Thoracic aorta (tissue), 2 donors: ENCODE measurements at regions not wholly inside any gene's neighbourhood (a gene's known extent, or its start where the extent isn't known, plus 50 kb on each side); places are given as distances from the start of the nearest gene placed in this dataset.

ENCODE experiments used
- ATAC-seq: fragments of 150-250 bp; one replicate; pipeline ENCODE4 v1.8.0; 2017; ENCODE audit warnings: low read depth; ENCODE audit not compliant: insufficient number of reproducible peaks, low FRiP score
- DNase-seq: peaks from one replicate; pipeline ENCODE4 v3.0.0-alpha.2; 2020; ENCODE audit warnings: low spot score
- H3K27ac ChIP-seq, 2 donors: fragments of 200-600 bp; sonication (generic); 1 replicate in 1 of 2; 2 replicates in 1 of 2; pipeline ENCODE4 v1.5.1; 2016; ENCODE audit warnings: mild to moderate bottlenecking in 2 of 2, moderate library complexity in 2 of 2
- H3K27me3 ChIP-seq: fragments of 200-600 bp; sonication (generic); replicated peaks from 2 replicates; pipeline ENCODE4 v1.6.0; 2016; ENCODE audit warnings: mild to moderate bottlenecking; ENCODE audit not compliant: insufficient read depth
- H3K36me3 ChIP-seq: fragments of 200-600 bp; sonication (generic); one replicate; pipeline ENCODE4 v1.5.1; 2016
- H3K4me1 ChIP-seq, 2 donors: fragments of 200-600 bp; sonication (generic); 1 replicate in 1 of 2; 2 replicates in 1 of 2; pipeline versions ENCODE4 v1.5.1 to v1.6.0; 2016; ENCODE audit warnings: low read depth in 2 of 2, mild to moderate bottlenecking in 1 of 2; ENCODE audit not compliant: control insufficient read depth in 1 of 2
- H3K4me3 ChIP-seq: fragments of 200-600 bp; sonication (generic); 2 replicates; pipeline ENCODE4 v1.5.1; 2016; ENCODE audit warnings: mild to moderate bottlenecking
- H3K9me3 ChIP-seq: fragments of 200-600 bp; sonication (generic); 2 replicates; pipeline ENCODE4 v1.5.1; 2016
- TF ChIP-seq, protein P1 (sequence below): fragments of 200-600 bp; sonication (generic); IDR thresholded peaks from one replicate; pipeline ENCODE4 v1.5.1; 2019; ENCODE audit warnings: antibody characterized with exemption

DNA sequence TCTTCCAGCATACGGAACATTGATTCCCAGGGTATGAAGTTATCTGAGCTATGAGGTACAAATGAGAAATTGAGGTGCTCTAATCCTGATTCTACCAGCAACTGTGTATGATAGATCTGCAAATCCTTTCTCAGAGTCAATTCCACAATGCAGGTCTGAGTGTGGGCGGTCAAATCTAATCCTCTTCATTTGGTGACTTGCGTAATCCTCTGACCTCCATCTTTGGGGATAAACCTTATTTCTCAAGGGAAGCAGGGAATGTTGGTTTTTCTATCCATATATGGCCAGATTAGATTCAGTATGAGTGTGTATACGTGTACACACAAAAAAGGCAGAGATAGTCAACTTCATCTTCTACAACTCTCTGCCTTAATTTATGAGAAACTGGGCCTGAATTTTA is 348.4 kb upstream of the IL12A start:
- DNase-seq (no peak), ATAC-seq (no peak)
- Histone ChIP-seq H3K27ac (no peak overlapping the region), H3K27me3 (no peaks in the 10 kb centered on the region), H3K4me3 (no peak overlapping the region), H3K9me3 (no peaks in the 10 kb centered on the region), H3K4me1 (no peaks in the 10 kb centered on the region), H3K36me3 (no peaks in the 10 kb centered on the region)
- TF ChIP-seq, protein P1, sequence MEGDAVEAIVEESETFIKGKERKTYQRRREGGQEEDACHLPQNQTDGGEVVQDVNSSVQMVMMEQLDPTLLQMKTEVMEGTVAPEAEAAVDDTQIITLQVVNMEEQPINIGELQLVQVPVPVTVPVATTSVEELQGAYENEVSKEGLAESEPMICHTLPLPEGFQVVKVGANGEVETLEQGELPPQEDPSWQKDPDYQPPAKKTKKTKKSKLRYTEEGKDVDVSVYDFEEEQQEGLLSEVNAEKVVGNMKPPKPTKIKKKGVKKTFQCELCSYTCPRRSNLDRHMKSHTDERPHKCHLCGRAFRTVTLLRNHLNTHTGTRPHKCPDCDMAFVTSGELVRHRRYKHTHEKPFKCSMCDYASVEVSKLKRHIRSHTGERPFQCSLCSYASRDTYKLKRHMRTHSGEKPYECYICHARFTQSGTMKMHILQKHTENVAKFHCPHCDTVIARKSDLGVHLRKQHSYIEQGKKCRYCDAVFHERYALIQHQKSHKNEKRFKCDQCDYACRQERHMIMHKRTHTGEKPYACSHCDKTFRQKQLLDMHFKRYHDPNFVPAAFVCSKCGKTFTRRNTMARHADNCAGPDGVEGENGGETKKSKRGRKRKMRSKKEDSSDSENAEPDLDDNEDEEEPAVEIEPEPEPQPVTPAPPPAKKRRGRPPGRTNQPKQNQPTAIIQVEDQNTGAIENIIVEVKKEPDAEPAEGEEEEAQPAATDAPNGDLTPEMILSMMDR = no peak

DNA sequence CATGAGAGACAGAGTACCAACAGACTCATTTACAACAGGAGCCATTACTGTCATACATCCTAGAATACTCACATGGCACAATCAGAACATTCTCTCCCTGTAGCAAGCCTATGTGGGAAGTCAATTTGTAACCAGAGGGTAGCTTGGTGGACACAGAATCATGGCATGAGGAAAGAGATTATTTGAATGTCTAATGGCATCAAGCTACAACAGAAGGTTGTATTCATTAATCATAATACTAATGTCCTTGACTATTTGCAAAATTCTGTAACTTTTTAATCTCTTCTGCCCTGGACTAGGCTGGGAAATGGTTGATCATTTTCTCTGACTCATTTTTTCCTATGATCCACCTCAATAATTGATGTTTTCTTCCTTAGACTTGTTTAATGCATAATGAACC is 345.2 kb upstream of the IL12A start:
- Histone ChIP-seq H3K27me3 (no peaks in the 10 kb centered on the region), H3K4me1 (no peaks in the 10 kb centered on the region), H3K9me3 (no peaks in the 10 kb centered on the region), H3K4me3 (no peak overlapping the region), H3K27ac (no peak overlapping the region), H3K36me3 (no peaks in the 10 kb centered on the region)
- DNase-seq (no peak), ATAC-seq (no peak)
- TF ChIP-seq, protein P1 = no peak

DNA sequence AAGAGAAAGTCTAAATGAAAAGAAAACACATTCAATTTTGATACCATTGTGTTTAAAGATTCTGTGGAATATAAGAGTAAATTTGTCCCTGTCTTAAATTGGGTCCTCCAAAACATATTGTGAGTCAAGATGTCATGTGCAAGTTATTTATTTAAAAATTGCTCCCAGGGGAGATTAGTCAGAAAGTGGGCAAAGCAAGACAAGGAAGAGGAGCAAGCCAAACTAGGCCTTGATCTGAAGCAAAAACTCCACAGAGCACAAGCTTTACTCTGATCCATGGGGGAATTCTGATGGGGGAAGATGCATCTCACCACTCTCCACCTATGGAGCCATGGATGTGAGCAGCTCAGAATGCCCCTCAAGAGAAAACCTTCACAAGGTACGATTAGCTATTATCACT is 342.8 kb upstream of the IL12A start:
- TF ChIP-seq, protein P1 = no peak
- Histone ChIP-seq H3K27ac (no peak overlapping the region), H3K4me1 (no peaks in the 10 kb centered on the region), H3K9me3 (no peaks in the 10 kb centered on the region), H3K4me3 (no peak overlapping the region), H3K27me3 (no peaks in the 10 kb centered on the region), H3K36me3 (no peaks in the 10 kb centered on the region)
- DNase-seq (no peak), ATAC-seq (peak; percentile 57)

DNA sequence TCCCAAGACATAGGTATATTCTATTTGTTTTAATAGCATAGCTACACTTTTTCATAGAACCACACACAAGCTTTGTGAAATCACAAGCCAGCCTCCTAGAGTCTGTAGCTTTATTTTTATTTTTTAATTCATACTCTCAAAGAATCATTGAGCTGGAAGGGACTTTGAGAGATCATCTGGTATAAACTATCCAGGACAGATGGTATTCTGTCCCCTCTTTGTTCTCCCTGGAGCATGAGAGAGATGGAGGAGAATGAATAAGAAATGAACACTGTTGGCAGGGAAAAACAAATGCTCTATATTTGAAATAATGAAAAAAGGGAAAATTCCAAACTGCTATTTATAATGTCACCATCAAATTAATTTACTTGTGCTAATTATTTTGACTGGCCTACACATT is 338.7 kb upstream of the IL12A start:
- H3K36me3 ChIP-seq = no peaks in the 10 kb centered on the region
- DNase-seq = no peak
- H3K9me3 ChIP-seq = no peaks in the 10 kb centered on the region
- TF ChIP-seq, protein P1 = no peak
- H3K27me3 ChIP-seq = no peaks in the 10 kb centered on the region
- no peaks in the 10 kb centered on the region for H3K4me1 ChIP-seq
- no peak overlapping the region for H3K4me3 ChIP-seq
- ATAC-seq = no peak
- H3K27ac ChIP-seq = no peak overlapping the region

DNA sequence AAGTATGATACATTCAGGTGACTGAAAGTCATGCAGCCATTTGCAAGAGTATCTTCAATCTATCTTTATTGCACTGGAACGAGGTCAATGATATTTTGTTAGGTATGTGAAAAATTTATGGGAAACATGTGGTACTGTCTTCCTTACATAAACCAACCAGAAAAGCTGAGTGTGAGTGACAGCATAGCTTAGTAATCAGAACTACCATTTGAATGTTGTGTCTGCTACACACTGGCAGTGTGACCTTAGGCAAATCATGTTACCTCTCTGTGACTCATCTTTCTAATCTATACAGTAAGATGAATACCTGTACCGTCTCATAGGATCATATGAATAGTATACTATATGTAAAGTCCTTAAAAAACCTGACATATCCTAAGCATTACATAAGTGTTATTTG is 337.9 kb upstream of the IL12A start:
- TF ChIP-seq, protein P1 = no peak

More for the DNA sequence above, 337.9 kb upstream of the IL12A start:
- no peak overlapping the region for H3K4me3 ChIP-seq
- DNase-seq (no peak), ATAC-seq (no peak)
- H3K27me3 ChIP-seq = no peaks in the 10 kb centered on the region
- no peak overlapping the region for H3K27ac ChIP-seq
- no peaks in the 10 kb centered on the region for H3K4me1 ChIP-seq
- no peaks in the 10 kb centered on the region for H3K36me3 ChIP-seq
- no peaks in the 10 kb centered on the region for H3K9me3 ChIP-seq
